WTC11 (cell line): ENCODE measurements at regions not wholly inside any gene's neighbourhood (a gene's known extent, or its start where the extent isn't known, plus 50 kb on each side); places are given as distances from the start of the nearest gene placed in this dataset.

ENCODE experiments used
- ATAC-seq: fragments of 200-7000 bp; cut with Tn5 transposase; 2 replicates; pipeline ENCODE4 v1.10.0; 2021; ENCODE audit warnings: mild to moderate bottlenecking, moderate library complexity
- CTCF ChIA-PET: fragments of 300-600 bp; sonication (Branson Sonifier 250); formaldehyde crosslinking; loops from one replicate; lab custom pipeline; 2021; ENCODE audit warnings: antibody characterized with exemption; lab: Charles Lee
- POLR2A ChIA-PET: fragments of 350-600 bp; sonication (Branson Sonifier 250); formaldehyde crosslinking; loops from one replicate; lab custom pipeline; 2021; ENCODE audit warnings: antibody characterized with exemption; lab: Charles Lee
- DNase-seq: peaks from one replicate; pipeline ENCODE4 v3.0.0; 2021; ENCODE audit warnings: low spot score
- H3K27ac Mint-ChIP-seq: 2 replicates; pipeline ENCODE4 v1.8.0; 2021; ENCODE audit warnings: mixed read lengths
- H3K27me3 Mint-ChIP-seq: 2 replicates; pipeline ENCODE4 v1.8.0; 2021; ENCODE audit warnings: low read depth, mild to moderate bottlenecking, moderate library complexity, mixed read lengths
- H3K36me3 Mint-ChIP-seq: 2 replicates; pipeline ENCODE4 v1.8.0; 2021; ENCODE audit warnings: mixed read lengths
- H3K4me1 Mint-ChIP-seq: 2 replicates; pipeline ENCODE4 v1.8.0; 2022; ENCODE audit warnings: mixed read lengths
- H3K4me3 Mint-ChIP-seq: 2 replicates; pipeline ENCODE4 v1.8.0; 2021; ENCODE audit warnings: mild to moderate bottlenecking, moderate library complexity, mixed read lengths
- H3K9me3 Mint-ChIP-seq: 2 replicates; pipeline ENCODE4 v1.8.0; 2021; ENCODE audit warnings: mixed read lengths
- AFF4 ChIP-seq: sonication (generic); formaldehyde crosslinking; IDR thresholded peaks from 2 replicates; pipeline ENCODE4 v1.8.1; 2023; ENCODE audit warnings: mild to moderate bottlenecking, missing genetic modification reagents, borderline replicate concordance
- ATF1 ChIP-seq: sonication (generic); formaldehyde crosslinking; IDR thresholded peaks from 2 replicates; pipeline ENCODE4 v1.8.1; 2023; ENCODE audit warnings: mild to moderate bottlenecking, moderate library complexity, missing genetic modification reagents
- JAZF1 ChIP-seq: fragments of 250-450 bp; sonication (Bioruptor Pico); IDR thresholded peaks from 2 replicates; pipeline ENCODE4 v1.9.0; 2021; ENCODE audit warnings: moderate library complexity, mild to moderate bottlenecking, inconsistent platforms
- MAX ChIP-seq: sonication (generic); formaldehyde crosslinking; IDR thresholded peaks from 2 replicates; pipeline ENCODE4 v1.8.0; 2022; ENCODE audit warnings: mild to moderate bottlenecking, missing genetic modification reagents
- PRDM15 ChIP-seq: sonication (generic); formaldehyde crosslinking; IDR thresholded peaks from 2 replicates; pipeline ENCODE4 v1.8.0; 2022; ENCODE audit warnings: missing genetic modification reagents
- PREB ChIP-seq: sonication (generic); formaldehyde crosslinking; IDR thresholded peaks from 2 replicates; pipeline ENCODE4 v1.8.1; 2022; ENCODE audit warnings: mild to moderate bottlenecking, missing genetic modification reagents, moderate library complexity, borderline replicate concordance
- SMAD3 ChIP-seq: sonication (generic); formaldehyde crosslinking; IDR thresholded peaks from 2 replicates; pipeline ENCODE4 v1.8.0; 2022; ENCODE audit warnings: missing genetic modification reagents, mild to moderate bottlenecking, borderline replicate concordance
- STAT6 ChIP-seq: sonication (generic); formaldehyde crosslinking; conservative IDR thresholded peaks from 2 replicates; pipeline ENCODE4 v1.8.1; 2023; ENCODE audit warnings: mild to moderate bottlenecking, low read depth, missing genetic modification reagents, moderate library complexity
- TEAD4 ChIP-seq: sonication (generic); formaldehyde crosslinking; IDR thresholded peaks from 2 replicates; pipeline ENCODE4 v1.8.0; 2022; ENCODE audit warnings: mild to moderate bottlenecking, missing genetic modification reagents
- ZBTB21 ChIP-seq: sonication (generic); formaldehyde crosslinking; IDR thresholded peaks from 2 replicates; pipeline ENCODE4 v1.8.1; 2023; ENCODE audit warnings: mild to moderate bottlenecking, missing genetic modification reagents, borderline replicate concordance
- ZBTB43 ChIP-seq: sonication (generic); formaldehyde crosslinking; IDR thresholded peaks from 2 replicates; pipeline ENCODE4 v1.8.1; 2023; ENCODE audit warnings: mild to moderate bottlenecking, missing genetic modification reagents
- ZNF671 ChIP-seq: fragments of 250-450 bp; sonication (Bioruptor Pico); IDR thresholded peaks from 2 replicates; pipeline ENCODE4 v1.8.0; 2021; ENCODE audit warnings: mild to moderate bottlenecking
- ZSCAN18 ChIP-seq: fragments of 250-450 bp; sonication (Bioruptor Pico); IDR thresholded peaks from 2 replicates; pipeline ENCODE4 v2.1.2; 2022; ENCODE audit warnings: mild to moderate bottlenecking, moderate library complexity

GRCh38 chr4:4711902-4712301, 147.6 kb upstream of the MSX1 start (continued):
- no peak for TF ChIP-seq PRDM15 (CRISPR knock-in tag)
- no peak for TF ChIP-seq PREB (CRISPR knock-in tag)
- TF ChIP-seq JAZF1 (CRISPR knock-in tag) = no peak
- TF ChIP-seq TEAD4 (CRISPR knock-in tag) = no peak
- TF ChIP-seq AFF4 (CRISPR knock-in tag) = no peak
- no peak for TF ChIP-seq ZNF671 (CRISPR knock-in tag)
- TF ChIP-seq MAX = no peak
- TF ChIP-seq SMAD3 (CRISPR knock-in tag) = no peak
- no peak for TF ChIP-seq ZBTB21 (CRISPR knock-in tag)
- TF ChIP-seq ATF1 (CRISPR knock-in tag) = no peak

- Mint-ChIP-seq H3K9me3 (no peaks in the 10 kb centered on the region), H3K27me3 (no peaks in the 10 kb centered on the region; the same call in 1 of the 2 replicates), H3K4me3 (no peak overlapping the region), H3K36me3 (no peaks in the 10 kb centered on the region; the same call in 1 of the 2 replicates), H3K27ac (no peak overlapping the region), H3K4me1 (peaks cover 2% of the 10 kb centered on the region; the same call in 1 of the 2 replicates)
- POLR2A ChIA-PET = no interaction called here
- CTCF ChIA-PET = no interaction called here
- no peak for DNase-seq
- TF ChIP-seq STAT6 = no peak
- TF ChIP-seq ZBTB43 = no peak
- TF ChIP-seq ZSCAN18 (CRISPR knock-in tag) = no peak
- ATAC-seq = no peak
Observed at GRCh38 chr4:4709736-4710135, 149.7 kb upstream of the MSX1 start.
